Testis (tissue), 2 donors: ENCODE measurements at regions not wholly inside any gene's neighbourhood (a gene's known extent, or its start where the extent isn't known, plus 50 kb on each side); places are given as distances from the start of the nearest gene placed in this dataset.

Source experiments
- DNase-seq: peaks from one replicate; pipeline ENCODE4 v3.0.0-alpha.2; 2019
- H3K27ac ChIP-seq, 2 donors: fragments of 200-600 bp; sonication (generic); one replicate each; pipeline ENCODE4 v1.5.1; 2019
- H3K27me3 ChIP-seq: fragments of 200-600 bp; sonication (generic); one replicate; pipeline ENCODE4 v1.5.1; 2019
- H3K36me3 ChIP-seq: fragments of 200-600 bp; sonication (generic); one replicate; pipeline ENCODE4 v1.5.1; 2017; ENCODE audit warnings: low read depth; ENCODE audit errors: missing control alignments
- H3K4me1 ChIP-seq: fragments of 200-600 bp; sonication (generic); one replicate; pipeline ENCODE4 v1.5.1; 2019
- H3K4me3 ChIP-seq, 2 donors: fragments of 200-600 bp; sonication (generic); one replicate each; pipeline ENCODE4 v1.5.1; 2017 to 2019
- H3K9me3 ChIP-seq: fragments of 200-600 bp; sonication (generic); one replicate; pipeline ENCODE4 v1.5.1; 2017
- POLR2A ChIP-seq: fragments of 450-650 bp; IDR thresholded peaks from one replicate; pipeline ENCODE4 v1.6.1; 2017; ENCODE audit warnings: antibody characterized with exemption, mild to moderate bottlenecking, moderate library complexity
- WGBS, 2 donors: methylation state at CpG; one replicate each; pipeline ENCODE4 v1.1.5; 2018; 5-methylcytosine and 5-hydroxymethylcytosine counted together
- intact Hi-C: fragments of 100-400 bp; cut with DNase I; formaldehyde crosslinking; loops from one replicate; pipeline ENCODE4 v1.15.1; 2023; ENCODE audit warnings: low total_unique reads
- TF ChIP-seq, protein P1 (sequence below), 3 experiments: fragments of 450-650 bp in 2 of 3; fragments of 200-600 bp in 1 of 3; sonication (generic) in 1 of 3; IDR thresholded peaks; one replicate each; pipeline ENCODE4 v1.5.1; 2016 to 2019; ENCODE audit warnings: antibody characterized with exemption in 3 of 3, mild to moderate bottlenecking in 2 of 3, moderate library complexity in 1 of 3

DNA sequence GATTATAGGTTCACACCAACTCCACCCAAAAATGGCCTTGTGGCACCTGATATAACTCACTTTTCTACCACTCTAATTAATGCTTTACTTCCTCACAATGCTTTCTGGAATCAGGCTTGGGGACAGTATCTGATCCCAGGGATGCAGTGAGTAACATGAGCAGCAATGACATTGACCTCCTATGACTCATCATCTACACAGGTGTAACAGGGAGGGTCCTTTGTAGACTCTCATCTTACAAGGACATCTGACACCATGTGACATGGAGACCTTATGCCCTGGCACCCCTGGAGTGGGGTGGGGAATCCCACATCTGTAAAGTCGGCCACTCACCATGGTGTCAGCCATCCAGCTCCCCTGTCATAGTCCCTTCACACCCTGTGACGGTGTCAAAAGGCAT is 586.4 kb downstream of the MED13L start:
- no peaks in the 10 kb centered on the region for H3K27me3 ChIP-seq
- intact Hi-C loops = no loop called here
- no peak for DNase-seq
- TF ChIP-seq, protein P1, sequence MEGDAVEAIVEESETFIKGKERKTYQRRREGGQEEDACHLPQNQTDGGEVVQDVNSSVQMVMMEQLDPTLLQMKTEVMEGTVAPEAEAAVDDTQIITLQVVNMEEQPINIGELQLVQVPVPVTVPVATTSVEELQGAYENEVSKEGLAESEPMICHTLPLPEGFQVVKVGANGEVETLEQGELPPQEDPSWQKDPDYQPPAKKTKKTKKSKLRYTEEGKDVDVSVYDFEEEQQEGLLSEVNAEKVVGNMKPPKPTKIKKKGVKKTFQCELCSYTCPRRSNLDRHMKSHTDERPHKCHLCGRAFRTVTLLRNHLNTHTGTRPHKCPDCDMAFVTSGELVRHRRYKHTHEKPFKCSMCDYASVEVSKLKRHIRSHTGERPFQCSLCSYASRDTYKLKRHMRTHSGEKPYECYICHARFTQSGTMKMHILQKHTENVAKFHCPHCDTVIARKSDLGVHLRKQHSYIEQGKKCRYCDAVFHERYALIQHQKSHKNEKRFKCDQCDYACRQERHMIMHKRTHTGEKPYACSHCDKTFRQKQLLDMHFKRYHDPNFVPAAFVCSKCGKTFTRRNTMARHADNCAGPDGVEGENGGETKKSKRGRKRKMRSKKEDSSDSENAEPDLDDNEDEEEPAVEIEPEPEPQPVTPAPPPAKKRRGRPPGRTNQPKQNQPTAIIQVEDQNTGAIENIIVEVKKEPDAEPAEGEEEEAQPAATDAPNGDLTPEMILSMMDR (IDR thresholded peaks at IDR 0.05) = no peak
- TF ChIP-seq POLR2A = no peak
- H3K9me3 ChIP-seq = no peaks in the 10 kb centered on the region
- H3K4me1 ChIP-seq = no peaks in the 10 kb centered on the region
- WGBS, 2 donors = 89 to 95% methylated on average over 2 of the region's 2 CpGs
- H3K36me3 ChIP-seq = no peaks in the 10 kb centered on the region
- H3K27ac ChIP-seq = no peak overlapping the region
- no peak overlapping the region for H3K4me3 ChIP-seq

DNA sequence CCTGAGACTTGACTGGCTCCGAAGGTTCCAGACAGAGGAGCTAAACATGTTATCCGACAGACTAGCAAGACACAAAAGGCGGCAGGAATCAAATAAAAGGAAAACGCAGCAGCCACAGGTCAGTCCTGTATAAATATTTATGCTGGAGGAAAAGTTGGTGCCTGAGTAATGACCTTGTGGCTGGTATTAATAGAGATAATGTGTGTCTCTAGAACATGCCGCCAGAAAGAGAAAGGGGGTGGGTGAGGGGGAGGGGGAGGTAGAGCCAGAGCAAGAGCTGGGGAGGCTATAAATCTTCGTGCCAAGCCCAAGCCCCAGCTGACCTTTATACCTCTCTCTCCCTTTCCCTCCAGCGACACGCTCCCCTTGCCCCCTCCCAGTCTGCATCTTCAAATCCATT is 590.4 kb downstream of the MED13L start:
- WGBS, 2 donors = 46 to 56% methylated on average over 8 of the region's 8 CpGs
- H3K36me3 ChIP-seq = no peaks in the 10 kb centered on the region
- no peaks in the 10 kb centered on the region for H3K9me3 ChIP-seq
- no peak overlapping the region for H3K27ac ChIP-seq
- TF ChIP-seq POLR2A = no peak
- TF ChIP-seq, protein P1 (IDR thresholded peaks at IDR 0.05) = no peak
- intact Hi-C loops = no loop called here
- H3K4me1 ChIP-seq = no peaks in the 10 kb centered on the region
- no peak overlapping the region for H3K4me3 ChIP-seq
- no peak for DNase-seq
- H3K27me3 ChIP-seq = no peaks in the 10 kb centered on the region

DNA sequence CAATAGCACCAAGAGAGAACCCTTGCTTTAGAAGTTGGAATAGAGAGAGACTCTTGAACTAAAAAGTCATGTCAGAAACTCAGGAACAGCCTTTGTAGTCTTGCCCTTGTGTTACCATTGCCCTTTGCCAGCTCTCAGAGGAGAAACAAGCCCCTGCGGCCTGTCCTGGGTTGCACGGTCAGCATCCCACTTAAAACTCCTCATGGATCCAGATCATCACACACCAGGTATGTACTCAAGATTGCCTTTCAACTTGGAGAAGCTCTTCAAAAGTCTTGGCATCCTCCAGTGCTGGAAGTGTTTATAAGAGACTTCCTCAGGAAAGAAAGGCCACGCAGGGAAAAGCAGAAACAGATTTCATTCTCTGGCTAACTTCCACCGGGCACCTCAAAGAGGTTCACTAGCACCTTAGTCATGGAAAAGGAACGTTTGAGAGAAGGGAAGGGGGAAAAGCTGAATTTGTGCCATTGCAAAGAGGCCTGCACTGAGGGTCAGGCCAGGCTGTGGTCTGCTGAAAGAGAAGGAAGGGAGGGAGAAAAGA is 594.2 kb downstream of the MED13L start:
- H3K36me3 ChIP-seq = no peaks in the 10 kb centered on the region
- no peak overlapping the region for H3K27ac ChIP-seq
- H3K9me3 ChIP-seq = no peaks in the 10 kb centered on the region
- DNase-seq = no peak
- intact Hi-C loops = no loop called here
- no peak overlapping the region for H3K4me3 ChIP-seq
- 75 to 85% methylated on average over 3 to 5 of the region's 5 CpGs for WGBS, 2 donors
- H3K4me1 ChIP-seq = no peaks in the 10 kb centered on the region
- TF ChIP-seq POLR2A = no peak
- TF ChIP-seq, protein P1 (IDR thresholded peaks at IDR 0.05) = no peak
- H3K27me3 ChIP-seq = no peaks in the 10 kb centered on the region

DNA sequence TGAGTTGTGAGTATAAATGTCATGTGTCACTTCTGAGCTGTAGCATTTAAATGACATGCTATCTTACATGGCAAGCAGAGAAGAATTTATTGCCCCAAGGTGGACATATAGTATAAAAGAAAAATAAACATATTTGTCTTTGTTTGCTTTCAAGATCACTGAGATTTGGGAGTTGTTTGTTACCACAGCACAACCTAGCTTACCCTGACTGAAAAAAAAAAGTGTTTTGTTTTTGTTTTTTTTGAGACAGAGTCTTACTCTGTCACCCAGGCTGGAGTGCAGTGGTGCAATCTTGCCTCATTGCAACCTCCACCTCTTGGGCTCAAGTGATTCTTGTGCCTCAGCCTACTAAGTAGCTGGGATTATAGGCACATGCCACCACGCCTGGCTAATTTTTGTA is 596.5 kb downstream of the MED13L start:
- no peaks in the 10 kb centered on the region for H3K27me3 ChIP-seq
- no peak for DNase-seq
- intact Hi-C loops = no loop called here
- no peak overlapping the region for H3K27ac ChIP-seq
- TF ChIP-seq, protein P1 (IDR thresholded peaks at IDR 0.05) = no peak
- no peak for TF ChIP-seq POLR2A
- H3K36me3 ChIP-seq = no peaks in the 10 kb centered on the region
- WGBS, 2 donors = 95 to 100% methylated on average over 1 of the region's 1 CpG
- H3K4me3 ChIP-seq = no peak overlapping the region
- no peaks in the 10 kb centered on the region for H3K4me1 ChIP-seq
- no peaks in the 10 kb centered on the region for H3K9me3 ChIP-seq

DNA sequence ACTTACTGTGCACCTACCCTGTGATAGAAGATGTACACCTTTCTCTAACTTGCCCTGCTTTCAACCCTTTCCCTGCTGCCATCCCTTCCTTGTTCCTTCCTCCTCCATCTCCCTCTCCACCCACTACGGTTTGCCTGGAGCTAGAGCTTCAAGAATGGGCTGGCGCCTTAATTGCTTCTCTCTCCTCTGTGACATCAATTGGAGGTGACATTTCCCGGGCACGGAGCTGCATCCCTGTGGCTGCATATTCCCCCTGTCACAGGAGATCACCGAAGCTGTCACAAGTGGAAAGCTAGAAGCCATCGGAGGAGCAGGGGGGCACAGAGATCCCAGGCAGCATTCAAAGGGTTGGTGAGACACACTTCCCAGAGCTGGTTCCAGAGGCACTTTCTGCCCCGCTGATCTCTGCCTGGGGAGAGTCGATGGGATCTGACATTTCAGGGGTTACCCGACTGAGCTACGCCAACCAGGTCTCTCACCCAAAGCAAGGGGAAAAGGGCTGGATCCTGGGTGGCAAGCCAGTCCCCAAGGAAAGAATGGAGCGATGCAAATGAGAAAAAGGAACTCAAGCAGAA is 604.9 kb downstream of the MED13L start:
- Histone ChIP-seq H3K4me1 (no peaks in the 10 kb centered on the region), H3K27ac (no peak overlapping the region), H3K4me3 (no peak overlapping the region), H3K27me3 (no peaks in the 10 kb centered on the region), H3K36me3 (no peaks in the 10 kb centered on the region), H3K9me3 (no peaks in the 10 kb centered on the region)
- WGBS, 2 donors = 88 to 94% methylated on average over 11 of the region's 11 CpGs
- DNase-seq = no peak
- no peak for TF ChIP-seq POLR2A
- TF ChIP-seq, protein P1 (IDR thresholded peaks at IDR 0.05) = no peak
- intact Hi-C loops = no loop called here
